ENCODE measurements at regions not wholly inside any gene's neighbourhood (a gene's known extent, or its start where the extent isn't known, plus 50 kb on each side); places are given as distances from the start of the nearest gene placed in this dataset.

DNA sequence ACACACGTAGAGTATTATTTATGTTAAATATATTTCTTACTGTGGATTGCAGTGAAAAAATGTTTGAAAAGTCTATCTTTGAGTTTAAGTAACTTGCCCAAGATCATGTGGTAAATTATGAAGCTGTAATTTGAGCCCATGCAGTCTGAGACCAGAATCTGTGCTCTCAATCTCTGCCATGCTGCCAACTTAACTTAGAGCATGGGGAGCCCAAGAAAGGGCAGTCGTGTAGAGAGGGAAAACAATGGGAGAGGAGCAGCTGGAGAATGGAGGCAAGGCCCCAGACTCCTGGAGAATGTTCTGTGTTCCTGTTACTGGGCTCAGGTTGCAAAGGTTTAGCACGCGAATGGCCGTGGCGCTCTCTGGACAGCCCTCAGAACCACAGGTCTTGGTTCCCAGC is 311.6 kb upstream of the RASGRP1 start:
- H3K4me3 ChIP-seq (ENCODE audit: insufficient read depth, low read length, poor library complexity, severe bottlenecking) = no peak overlapping the region
- no peak overlapping the region for H3K27ac ChIP-seq (ENCODE audit: low read depth, low read length)
- TF ChIP-seq, protein P1, sequence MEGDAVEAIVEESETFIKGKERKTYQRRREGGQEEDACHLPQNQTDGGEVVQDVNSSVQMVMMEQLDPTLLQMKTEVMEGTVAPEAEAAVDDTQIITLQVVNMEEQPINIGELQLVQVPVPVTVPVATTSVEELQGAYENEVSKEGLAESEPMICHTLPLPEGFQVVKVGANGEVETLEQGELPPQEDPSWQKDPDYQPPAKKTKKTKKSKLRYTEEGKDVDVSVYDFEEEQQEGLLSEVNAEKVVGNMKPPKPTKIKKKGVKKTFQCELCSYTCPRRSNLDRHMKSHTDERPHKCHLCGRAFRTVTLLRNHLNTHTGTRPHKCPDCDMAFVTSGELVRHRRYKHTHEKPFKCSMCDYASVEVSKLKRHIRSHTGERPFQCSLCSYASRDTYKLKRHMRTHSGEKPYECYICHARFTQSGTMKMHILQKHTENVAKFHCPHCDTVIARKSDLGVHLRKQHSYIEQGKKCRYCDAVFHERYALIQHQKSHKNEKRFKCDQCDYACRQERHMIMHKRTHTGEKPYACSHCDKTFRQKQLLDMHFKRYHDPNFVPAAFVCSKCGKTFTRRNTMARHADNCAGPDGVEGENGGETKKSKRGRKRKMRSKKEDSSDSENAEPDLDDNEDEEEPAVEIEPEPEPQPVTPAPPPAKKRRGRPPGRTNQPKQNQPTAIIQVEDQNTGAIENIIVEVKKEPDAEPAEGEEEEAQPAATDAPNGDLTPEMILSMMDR (IDR thresholded peaks at IDR 0.05; ENCODE audit: insufficient read depth, low read length, poor library complexity, severe bottlenecking) = no peak
- TF ChIP-seq EZH2phosphoT487 (conservative IDR thresholded peaks at IDR 0.05; ENCODE audit: low read length) = no peak
- no peaks in the 10 kb centered on the region for H3K79me2 ChIP-seq (ENCODE audit: insufficient read depth, low read length)
- no peak overlapping the region for H3K4me2 ChIP-seq (ENCODE audit: low read depth, low read length, poor library complexity, severe bottlenecking)
- H3K9ac ChIP-seq (ENCODE audit: low read length) = no peak overlapping the region
- no peaks in the 10 kb centered on the region for H3K36me3 ChIP-seq (ENCODE audit: low read length)
- no peaks in the 10 kb centered on the region for H4K20me1 ChIP-seq (ENCODE audit: low read depth, low read length)
- no peaks in the 10 kb centered on the region for H3F3A ChIP-seq (ENCODE audit: insufficient read depth)
- H3K9me3 ChIP-seq (ENCODE audit: insufficient read depth, low read length) = no peaks in the 10 kb centered on the region
- H2AFZ ChIP-seq (ENCODE audit: low read depth, low read length, severe bottlenecking) = no peak overlapping the region
- H3K9me2 ChIP-seq (replicated peaks; ENCODE audit: insufficient read depth, low read length) = no peaks in the 10 kb centered on the region
- H3K27me3 ChIP-seq (ENCODE audit: low read length) = no peaks in the 10 kb centered on the region

DNA sequence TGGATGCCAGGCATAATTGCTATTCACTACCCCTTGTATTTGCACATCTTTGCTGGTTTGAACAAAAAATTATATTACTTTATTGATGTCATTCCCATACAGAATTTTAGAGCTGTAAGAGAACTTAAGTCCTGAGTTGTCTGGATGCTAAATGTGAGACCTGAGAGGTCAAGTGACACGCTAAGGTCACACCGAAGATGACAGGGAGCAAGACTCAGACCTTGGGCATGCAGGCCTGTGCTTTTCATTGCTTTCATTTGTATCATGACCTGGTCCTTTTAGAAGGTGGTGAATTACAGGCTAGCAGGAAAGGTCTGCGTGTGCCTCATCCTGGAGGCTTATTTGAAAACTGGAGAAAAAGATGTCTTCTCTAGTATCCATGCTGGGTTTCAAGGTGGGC is 312.0 kb upstream of the RASGRP1 start:
- no peak overlapping the region for H3K9ac ChIP-seq (ENCODE audit: low read length)
- H3K36me3 ChIP-seq (ENCODE audit: low read length) = no peaks in the 10 kb centered on the region
- H3K27ac ChIP-seq (ENCODE audit: low read depth, low read length) = no peak overlapping the region
- no peak overlapping the region for H3K4me2 ChIP-seq (ENCODE audit: low read depth, low read length, poor library complexity, severe bottlenecking)
- no peak overlapping the region for H2AFZ ChIP-seq (ENCODE audit: low read depth, low read length, severe bottlenecking)
- no peaks in the 10 kb centered on the region for H3K79me2 ChIP-seq (ENCODE audit: insufficient read depth, low read length)
- no peaks in the 10 kb centered on the region for H3K9me3 ChIP-seq (ENCODE audit: insufficient read depth, low read length)
- no peaks in the 10 kb centered on the region for H3K27me3 ChIP-seq (ENCODE audit: low read length)
- no peak for TF ChIP-seq EZH2phosphoT487 (conservative IDR thresholded peaks at IDR 0.05; ENCODE audit: low read length)
- TF ChIP-seq, protein P1 (IDR thresholded peaks at IDR 0.05; ENCODE audit: insufficient read depth, low read length, poor library complexity, severe bottlenecking) = no peak
- no peaks in the 10 kb centered on the region for H4K20me1 ChIP-seq (ENCODE audit: low read depth, low read length)
- no peak overlapping the region for H3K4me3 ChIP-seq (ENCODE audit: insufficient read depth, low read length, poor library complexity, severe bottlenecking)
- no peaks in the 10 kb centered on the region for H3K9me2 ChIP-seq (replicated peaks; ENCODE audit: insufficient read depth, low read length)
- no peaks in the 10 kb centered on the region for H3F3A ChIP-seq (ENCODE audit: insufficient read depth)

DNA sequence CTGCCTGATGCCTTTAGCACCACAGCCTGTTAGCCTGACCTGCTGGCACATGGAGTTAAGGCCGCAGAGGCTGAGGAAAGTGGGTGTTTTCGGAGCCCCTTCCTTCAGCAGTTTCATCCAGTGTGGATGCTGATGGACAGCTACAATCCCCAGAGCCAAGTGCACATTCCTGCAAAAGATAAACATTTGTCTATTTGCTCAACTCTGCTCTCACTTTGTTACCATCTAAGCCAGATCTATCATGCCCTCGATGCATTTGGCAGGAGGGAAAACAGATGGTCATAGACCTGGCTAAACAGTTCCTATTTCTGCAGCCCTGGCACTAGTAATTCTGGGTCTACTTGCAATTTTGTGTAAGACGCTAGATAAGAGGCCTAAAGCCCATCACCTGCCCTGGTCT is 312.9 kb upstream of the RASGRP1 start:
- Histone ChIP-seq H3K4me3 (ENCODE audit: insufficient read depth, low read length, poor library complexity, severe bottlenecking) (no peak overlapping the region), H3K36me3 (ENCODE audit: low read length) (no peaks in the 10 kb centered on the region), H3K27me3 (ENCODE audit: low read length) (no peaks in the 10 kb centered on the region), H3K79me2 (ENCODE audit: insufficient read depth, low read length) (no peaks in the 10 kb centered on the region), H2AFZ (ENCODE audit: low read depth, low read length, severe bottlenecking) (no peak overlapping the region), H3K4me2 (ENCODE audit: low read depth, low read length, poor library complexity, severe bottlenecking) (no peak overlapping the region), H4K20me1 (ENCODE audit: low read depth, low read length) (no peaks in the 10 kb centered on the region), H3K27ac (ENCODE audit: low read depth, low read length) (no peak overlapping the region), H3K9ac (ENCODE audit: low read length) (no peak overlapping the region), H3K9me2 (replicated peaks; ENCODE audit: insufficient read depth, low read length) (no peaks in the 10 kb centered on the region), H3F3A (ENCODE audit: insufficient read depth) (no peaks in the 10 kb centered on the region), H3K9me3 (ENCODE audit: insufficient read depth, low read length) (no peaks in the 10 kb centered on the region)
- no peak for TF ChIP-seq EZH2phosphoT487 (conservative IDR thresholded peaks at IDR 0.05; ENCODE audit: low read length)
- TF ChIP-seq, protein P1 (IDR thresholded peaks at IDR 0.05; ENCODE audit: insufficient read depth, low read length, poor library complexity, severe bottlenecking) = no peak

Measured in SU-DHL-6 (cell line).